ENCODE measurements at regions not wholly inside any gene's neighbourhood (a gene's known extent, or its start where the extent isn't known, plus 50 kb on each side); places are given as distances from the start of the nearest gene placed in this dataset.
"Not testable (repeated sequence)": the region's sequence is repeated elsewhere in the genome, so short reads cannot be mapped to it uniquely, and the experiment has no call there.

DNA sequence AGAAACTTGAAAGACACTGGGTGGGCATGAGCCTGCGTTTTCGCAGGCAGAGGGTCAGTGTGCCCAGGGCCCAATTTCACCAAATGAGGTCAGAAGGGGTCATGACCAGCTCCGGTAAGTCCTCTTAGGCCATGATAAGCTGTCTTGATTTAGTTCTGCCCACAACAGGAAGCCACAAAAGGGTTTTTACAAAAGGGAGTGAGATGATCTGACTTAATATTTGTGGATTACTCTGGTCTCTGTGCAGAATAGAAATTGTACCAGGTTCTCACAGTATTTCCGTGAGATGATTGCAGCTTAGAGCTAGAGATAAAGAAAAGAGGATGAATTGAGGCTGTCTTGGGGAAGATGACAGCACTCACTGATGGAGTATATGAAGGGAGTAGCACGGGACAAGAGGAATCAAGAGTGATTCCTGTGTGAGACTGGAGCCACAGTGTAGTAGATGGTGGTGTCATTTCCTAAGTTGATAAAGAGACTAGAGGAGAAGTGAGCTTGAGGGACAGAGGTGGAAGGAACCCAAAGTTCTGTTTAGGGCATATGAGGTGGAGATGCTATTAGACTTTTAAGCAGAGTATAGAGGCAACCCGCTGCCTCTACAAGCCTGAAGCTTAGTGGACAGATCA, 288.3 kb upstream of the AMIGO2 start:
- DNase-seq = no peak

DNA sequence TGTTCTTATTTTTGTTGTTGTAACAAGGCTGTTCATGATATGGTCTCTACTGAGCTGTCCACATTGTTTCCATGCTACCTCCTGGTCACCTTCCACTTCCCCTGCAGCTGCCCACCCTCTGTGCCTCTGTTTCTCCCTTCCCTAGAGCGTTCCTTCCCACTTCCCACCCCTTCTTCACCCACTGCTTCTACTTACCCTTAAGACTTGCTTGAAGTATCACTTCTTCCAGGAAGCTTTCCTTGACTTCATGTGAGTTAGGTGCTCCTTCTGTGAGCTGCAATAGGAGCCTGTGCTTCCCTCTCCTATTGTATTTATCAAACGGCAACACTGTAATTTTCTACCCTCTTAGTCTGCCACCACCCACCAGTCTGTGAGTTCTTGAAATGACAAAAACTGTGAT, 286.8 kb upstream of the AMIGO2 start:
- no peak for DNase-seq

DNA sequence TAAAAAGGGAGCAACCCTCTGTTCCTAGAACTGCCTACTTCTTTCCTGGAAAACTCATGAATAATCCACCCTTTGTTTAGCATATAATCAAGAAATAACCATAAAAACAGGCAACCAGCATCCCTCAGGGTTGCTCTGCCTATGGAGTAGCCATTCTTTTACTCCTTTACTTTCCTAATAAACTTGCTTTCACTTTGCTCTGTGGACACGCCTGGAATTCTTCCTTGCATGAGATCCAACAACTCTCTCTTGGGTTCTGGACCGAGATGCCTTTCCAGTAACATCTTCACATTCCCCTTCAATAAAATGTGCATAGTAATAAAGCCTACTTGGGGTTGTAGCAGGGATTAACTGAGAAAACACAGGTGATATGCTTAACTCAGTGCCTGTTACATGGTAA, 286.4 kb upstream of the AMIGO2 start:
- no peak for DNase-seq

DNA sequence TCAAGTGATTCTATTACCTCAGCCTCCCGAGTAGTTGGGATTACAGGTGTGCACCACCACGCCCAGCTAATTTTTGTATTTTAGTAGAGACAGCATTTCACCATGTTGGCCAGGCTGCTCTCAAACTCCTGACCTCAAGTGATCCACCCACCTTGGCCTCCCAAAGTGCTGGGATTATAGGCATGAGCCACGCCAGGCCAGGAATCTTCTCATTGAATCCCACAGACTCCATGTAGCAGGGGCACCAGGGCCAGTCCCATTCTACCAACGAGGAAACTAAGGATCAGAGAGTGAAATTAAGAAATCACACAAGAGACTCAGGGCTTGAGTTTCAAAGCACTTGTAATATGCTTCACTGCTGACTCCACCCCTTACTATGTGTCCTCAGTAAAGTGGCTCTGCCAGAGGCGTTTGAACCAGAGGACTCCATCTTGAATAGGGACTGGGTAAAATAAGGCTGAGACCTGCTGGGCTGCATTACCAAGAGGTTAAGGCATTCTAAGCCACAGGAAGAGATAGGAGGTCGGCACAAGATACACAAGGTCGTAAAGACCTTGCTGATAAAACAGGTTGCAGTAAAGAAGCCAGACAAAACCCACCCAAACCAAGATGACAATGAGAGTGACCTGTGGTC, 285.8 kb upstream of the AMIGO2 start:
- not testable (repeated sequence) for DNase-seq

DNA sequence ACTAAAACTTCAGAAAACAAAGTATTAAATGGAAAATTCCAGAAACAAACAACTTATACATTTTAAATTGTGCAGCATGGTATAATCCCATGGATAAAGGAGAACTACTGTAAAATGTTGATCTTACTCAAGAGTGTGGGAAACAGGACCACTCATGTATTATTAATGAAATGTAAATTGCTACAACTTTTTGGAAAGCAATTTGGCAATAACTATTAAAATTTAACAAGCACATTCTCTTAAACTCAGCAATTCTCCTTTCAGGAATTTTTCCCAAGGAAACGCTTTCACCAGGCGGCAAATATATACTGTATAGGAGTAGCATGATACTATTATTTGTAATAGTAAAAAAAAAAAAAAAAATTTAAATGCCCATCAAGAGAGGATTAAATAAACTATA, 284.5 kb upstream of the AMIGO2 start:
- no peak for DNase-seq

DNA sequence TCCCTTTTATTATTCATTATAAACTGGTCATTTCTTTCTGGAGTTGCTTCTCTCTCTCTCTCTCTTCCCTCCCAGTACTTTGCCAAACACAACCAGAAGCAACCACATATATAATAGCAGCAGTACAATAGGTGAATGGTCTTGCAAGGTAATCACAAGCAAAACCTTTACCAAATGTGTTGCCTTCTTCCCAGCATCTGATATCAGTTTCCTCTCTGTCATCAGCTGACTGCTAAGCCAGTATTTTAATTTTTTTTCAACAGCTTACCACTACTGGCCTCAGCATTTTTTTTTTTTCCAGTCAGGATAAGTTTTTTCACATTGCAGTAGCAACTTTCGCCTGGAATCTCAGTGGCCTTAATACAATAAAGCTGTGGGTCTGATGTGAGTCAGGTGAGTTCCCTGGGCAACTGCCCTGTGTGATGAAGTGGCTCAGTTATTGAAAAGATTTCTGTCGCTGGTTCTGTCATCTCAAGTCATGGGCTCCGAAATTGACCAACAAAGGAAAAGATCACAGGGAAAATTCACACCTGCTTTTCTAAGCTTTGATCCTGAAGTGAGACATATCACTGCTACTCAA, 282.5 kb upstream of the AMIGO2 start:
- DNase-seq = no peak

DNA sequence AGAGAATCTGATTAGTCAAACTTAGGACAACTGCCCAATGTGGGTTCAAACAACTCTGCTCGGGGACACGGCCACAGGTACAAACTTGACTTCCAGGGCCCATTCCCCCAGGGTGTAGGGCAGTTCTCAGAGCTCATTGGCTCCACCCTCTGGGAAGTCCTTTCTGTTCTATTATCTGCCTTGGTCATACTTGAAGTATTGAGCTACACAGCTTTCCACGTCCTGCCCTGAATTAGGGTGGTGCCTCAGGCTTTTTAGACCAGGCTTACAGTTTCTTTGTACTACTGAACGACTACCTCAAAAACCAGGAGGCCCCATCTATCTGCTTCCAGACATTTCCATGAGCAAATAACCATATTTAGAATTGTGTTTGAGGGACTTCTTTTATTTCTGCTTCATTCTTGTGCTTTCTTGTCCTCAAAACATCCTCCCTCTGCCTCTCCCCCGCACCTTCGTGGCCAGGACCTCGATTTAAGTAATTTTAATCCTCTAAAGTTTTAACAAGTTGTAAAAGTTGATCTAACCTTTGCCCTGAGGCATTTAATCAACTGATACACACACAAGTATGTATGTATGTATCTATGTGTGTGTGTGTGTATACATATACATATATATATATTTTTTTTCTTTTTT, 281.7 kb upstream of the AMIGO2 start:
- DNase-seq = no peak

DNA sequence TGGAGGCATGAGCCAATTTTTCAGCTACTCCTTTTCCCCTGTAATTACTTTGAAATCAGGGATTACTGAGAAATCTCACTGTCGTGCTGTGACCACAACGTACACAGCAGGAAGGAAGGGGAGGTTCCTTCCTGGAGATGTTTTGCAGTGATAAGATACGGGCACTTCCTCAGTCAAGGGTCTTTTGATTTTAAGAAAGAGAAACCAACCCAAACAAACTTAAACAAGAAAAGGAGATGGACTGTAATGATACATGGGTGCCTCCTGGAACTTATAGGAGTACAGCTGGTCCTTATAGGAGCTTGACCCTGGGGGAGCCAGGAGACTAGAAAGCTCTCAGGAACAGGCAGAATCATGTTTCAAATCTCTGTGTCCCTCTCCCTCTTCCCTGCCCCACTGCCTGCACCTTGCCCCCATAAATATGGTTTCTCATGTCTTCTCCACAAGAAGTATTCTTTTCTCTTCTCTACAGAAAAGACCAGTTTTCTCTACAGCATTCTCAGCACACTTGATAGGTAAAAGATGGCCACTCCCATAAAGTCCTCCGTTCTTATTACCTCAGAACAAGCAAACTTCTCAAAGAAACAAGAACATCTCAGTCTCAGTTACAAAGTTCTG, 281.1 kb upstream of the AMIGO2 start:
- DNase-seq = no peak

DNA sequence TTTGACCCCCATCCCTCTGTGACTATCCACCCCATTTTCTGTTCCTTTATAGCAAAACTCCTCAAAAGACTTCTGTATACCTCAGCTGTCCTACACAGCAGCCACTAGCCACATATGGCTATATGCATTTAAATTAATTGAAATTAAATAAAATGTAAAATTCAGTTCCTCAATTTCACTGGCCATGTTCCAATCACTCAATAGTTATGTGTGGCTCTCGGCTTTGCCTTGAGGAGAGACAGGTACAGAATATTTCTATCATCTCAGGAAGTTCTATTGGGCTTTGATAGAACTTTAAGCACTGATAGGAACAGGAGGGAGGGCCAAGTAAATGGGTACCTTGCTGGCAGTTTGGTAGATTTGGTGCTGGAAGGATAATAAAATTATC, 280.3 kb upstream of the AMIGO2 start:
- DNase-seq = no peak

DNA sequence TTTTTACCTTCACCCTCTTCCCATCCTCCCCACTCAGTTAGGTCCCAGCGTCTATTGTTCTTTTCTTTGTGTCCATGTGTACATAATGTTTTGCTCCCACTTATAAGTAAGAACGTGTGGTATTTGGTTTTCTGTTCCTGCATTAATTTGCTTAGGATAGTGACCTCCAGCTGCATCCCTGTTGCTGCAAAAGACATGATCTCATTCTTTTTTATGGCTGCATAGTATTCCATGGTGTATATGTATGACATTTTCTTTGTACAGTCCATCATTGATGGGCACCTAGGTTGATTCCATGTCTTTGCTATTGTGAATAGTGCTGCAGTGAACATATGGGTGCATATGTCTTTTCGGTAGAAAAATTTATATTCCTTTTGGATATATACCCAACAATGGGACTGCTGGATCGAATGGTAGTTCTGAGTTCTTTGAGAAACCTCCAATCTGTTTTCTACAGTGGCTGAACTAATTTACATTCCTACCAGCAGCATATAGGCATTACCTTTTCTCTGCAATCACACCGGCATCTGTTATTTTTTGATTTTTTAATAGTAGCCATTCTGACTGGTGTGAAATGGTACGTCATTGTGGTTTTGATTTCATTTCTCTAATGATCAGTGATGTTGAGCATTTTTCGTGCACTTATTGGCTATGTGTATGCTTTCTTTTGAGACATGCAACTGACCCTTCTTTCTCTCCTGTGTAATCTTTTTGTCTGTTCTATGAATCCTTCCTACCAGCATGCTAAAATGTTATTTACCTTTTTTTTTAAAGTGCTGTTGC, 279.7 kb upstream of the AMIGO2 start:
- no peak for DNase-seq

DNA sequence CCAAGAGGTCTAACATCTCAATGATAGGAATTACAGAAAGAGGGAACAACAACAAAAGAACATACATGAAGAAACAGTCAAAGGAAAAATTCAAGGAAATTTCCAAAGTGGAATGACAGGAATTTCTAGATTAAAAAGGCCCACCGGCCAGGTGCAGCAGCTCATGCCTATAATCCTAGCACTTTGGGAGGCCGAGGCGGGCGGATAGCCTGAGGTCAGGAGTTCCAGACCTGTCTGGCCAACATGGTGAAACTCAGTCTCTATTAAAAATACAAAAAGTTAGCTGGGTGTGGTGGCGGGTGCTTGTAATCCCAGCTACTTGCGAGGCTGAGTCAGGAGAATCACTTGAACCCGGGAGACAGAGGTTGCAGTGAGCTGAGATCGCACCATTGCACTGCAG, 277.2 kb upstream of the AMIGO2 start:
- not testable (repeated sequence) for DNase-seq

DNA sequence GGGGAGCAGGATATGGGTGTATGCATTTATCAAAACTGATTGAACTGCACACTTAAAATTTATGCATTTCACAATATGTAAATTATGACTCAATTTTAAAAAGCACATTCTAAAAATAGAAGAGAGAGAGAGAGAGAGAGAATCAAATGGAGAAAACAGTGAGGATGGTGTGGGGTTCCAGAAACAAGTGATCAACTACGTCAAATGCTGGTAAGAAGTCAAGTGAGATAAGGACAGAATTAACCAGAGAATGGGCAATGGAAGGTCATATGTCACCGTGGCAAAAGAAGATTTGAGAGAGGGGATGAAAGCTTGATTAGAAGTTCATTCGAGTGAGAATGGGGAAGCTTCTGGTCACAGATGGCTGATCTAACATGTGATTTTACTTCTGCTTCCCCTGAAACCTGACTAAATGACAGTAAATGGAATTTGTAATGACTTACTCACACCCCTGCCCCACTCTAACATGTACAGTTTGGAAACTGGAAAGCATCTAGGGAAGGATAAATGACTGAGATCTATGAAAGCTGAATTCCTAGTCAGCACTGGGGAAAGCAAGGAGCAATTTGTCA, 276.5 kb upstream of the AMIGO2 start:
- DNase-seq = no peak

DNA sequence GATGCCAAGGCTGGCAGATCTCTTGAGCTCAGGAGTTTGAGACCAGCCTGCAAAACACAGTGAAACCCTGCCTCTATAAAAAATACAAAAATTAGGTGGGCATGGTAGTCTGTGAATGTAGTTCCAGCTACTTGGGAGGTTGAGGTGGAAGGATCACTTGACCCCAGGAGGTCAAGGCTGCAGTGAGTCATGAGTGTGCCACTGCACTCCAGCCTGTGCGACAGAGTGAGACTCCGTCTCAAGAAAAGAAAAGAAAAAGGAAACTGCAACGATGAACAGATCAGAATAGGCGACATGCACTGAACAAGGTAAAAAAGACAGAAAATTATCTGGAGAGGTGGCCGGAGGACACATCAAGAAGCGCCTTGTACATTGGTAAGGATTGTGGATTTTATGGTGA, 273.7 kb upstream of the AMIGO2 start:
- no peak for DNase-seq

DNA sequence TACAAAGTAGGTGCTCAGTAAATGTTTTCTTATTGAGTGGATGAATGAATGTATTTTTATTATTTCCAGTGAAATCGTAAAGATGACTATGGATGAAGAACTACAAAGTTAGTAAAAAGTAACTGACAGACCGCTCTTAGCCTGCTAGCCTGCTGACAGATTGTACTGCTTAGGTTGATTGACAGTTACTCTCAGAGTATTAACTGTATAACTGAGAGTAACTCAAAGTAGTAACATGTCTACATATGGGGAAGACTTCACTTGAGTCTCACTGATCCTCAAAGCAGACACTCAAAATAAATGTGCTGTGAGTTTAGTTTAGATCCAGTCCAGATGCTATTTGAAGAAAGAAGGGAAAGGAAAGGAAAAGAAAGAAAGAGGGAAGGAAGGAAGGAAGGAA, 272.3 kb upstream of the AMIGO2 start:
- no peak for DNase-seq

DNA sequence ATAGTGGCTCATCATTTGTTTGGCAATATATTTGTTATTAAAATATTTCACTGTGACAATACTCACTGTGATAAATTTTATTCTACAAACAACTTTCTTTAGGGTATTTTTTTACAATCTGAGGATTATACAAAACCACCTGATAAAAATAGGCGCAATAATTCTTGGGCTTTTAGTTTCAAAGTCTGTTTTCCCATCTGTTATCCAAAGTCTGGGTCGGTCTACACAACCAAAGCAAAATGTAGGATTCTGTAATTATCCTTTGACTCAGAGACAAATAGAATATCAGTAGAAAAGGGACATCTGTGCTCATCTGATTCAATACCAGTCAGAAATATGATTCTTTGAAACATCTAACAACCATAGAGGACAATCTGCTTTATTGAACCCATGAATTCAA, 271.8 kb upstream of the AMIGO2 start:
- DNase-seq = no peak

DNA sequence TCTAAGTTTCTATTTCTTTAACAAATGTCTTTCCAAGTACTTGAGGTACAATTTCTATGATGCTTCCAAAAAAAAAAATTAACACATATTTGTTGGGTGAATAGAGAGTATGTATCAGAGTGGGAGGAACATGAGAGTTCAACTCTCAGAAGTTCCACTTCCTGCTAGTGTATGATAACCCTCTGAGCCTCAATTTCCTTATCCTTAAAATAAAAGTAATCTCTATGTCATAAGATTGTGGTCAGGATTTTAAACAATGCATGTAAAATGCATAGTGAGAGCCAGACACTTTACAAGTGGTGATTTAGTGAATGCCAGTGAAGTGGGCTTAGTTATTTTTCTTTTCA, 270.3 kb upstream of the AMIGO2 start:
- no peak for DNase-seq

DNA sequence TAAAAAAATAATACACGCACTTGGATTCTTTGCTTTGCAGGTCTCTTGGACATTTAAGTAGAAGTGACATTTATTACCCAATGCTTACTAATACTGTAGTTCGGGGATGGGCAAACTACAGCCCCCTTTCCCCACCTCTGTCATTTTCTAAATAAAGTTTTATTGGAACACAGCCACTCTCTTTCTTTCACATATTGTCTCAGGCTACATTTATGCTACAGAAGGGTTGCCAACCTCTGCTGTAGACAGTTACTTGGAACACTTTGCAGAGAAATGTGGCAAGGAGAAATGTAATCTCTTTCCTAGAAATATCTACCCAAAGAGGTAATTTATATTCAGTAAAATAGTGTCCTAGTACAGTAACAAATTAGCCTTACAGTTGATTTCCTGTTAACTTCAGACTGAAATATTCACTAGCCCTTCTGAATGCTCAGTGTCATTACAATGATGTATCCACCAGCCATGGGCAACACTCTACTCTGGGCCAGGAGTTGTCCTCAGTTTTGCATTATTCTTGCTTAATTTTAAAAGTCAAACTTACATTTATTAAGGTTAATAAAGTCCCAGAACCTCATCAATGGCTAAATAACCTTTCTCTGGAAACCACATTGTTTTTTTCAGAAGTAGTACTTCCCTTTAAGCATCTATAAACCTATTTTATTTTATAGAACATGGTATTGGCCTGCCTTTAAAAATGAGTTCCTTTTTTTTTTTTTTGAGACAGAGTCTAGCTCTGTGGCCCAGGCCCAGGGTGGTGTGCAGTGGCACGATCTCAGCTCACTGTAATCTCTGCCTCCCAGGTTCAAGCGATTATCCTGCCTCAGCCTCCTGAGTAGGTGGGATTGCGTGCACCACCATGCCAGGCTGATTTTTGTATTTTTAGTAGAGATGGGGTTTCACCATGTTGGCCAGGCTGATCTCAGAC, 269.6 kb upstream of the AMIGO2 start:
- no peak for DNase-seq

DNA sequence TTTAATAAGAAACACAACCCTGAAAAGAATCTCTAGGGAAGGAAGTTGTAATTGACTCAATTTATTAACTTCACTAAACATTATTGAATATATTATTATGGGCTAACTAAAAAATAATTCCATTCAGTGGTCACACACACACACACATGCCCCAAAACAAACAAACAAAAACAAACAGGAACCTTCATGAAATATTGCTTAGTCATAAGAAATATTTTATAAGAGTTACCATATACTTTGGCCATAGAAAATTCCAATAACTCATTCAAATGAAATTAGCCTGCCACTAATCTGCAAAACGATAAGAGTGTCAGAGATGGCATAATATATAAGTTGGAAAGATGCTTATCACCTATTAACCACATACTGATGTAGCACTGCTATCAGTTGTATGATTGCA, 268.4 kb upstream of the AMIGO2 start:
- DNase-seq = no peak

DNA sequence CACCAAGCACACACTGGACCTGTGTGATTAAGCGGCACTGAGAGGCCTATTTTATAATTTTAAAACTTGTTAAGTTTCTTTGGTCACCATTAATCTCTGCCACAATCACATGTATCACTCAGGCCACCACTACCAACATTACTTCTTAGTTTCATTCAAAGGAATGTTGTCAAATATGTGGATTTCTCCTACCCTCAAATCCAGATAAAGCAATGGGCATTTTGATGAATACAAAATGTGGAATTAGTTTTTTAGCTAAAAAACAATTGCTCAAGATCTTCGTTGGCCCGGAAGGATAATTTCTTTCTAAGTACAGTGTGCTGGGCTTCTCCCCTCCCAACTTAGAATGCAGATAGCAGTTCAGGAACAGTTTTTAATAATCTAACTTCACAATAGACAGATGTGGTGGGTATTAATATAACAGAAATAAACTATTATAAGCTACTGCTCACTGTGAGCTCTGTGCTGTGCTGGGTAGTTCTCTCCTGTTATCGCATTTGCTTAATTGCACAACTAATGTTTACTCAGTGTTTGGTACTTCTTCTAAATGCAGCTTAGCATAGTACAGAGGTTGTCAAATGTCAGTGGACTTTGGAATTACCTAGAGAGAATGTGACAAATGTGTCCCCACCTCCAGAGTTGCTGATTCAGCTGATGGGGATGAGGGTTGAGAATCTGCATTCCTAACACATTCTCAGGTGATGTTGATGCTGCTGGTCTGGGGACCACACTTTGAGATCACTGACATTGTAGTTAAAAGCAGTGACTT, 266.7 kb upstream of the AMIGO2 start:
- DNase-seq = no peak

DNA sequence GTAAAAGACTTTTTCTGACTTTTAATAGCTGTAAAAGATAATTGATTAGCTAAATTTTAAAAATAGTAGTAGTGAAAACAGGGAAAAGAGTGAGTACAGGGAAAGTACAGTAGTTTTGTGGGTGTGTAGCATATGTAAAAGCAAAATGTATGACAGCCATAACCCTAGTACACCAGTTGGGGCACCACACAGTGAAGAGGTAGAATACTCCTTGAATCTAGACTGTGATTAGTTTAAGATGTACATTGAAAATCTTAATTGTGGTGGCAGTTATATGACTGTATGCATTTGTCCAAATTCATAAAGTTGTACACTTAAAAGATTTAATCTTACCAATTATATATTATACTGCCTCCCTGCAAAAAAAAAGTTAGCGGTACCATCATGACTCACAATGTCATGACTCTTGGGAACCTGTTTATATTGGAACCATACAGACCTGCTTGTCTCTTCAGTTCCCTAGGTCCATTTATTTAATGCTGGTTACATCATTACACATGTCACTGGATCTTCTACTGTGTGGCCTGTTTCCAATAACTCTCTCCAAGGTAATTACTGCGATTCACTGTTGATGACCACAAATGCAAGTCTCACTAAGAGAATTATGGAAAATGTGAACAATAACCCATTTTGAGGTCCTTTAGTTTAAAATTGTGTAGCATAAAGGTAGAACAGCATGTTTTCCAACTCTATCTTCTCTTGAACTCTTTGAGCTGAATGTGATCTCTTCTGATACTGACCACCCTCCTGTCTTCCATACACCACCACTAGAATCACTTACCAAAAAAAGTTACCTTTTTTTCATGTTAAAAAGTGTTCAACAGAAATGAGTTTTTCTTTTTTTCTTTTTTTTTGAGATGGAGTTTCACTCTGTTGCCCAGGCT, 264.2 kb upstream of the AMIGO2 start:
- DNase-seq = no peak
